Skeletal muscle tissue (tissue), 3 donors: ENCODE measurements at regions not wholly inside any gene's neighbourhood (a gene's known extent, or its start where the extent isn't known, plus 50 kb on each side); places are given as distances from the start of the nearest gene placed in this dataset.

Source experiments
- H3K27ac ChIP-seq: one replicate; pipeline ENCODE4 v1.7.0; 2013; ENCODE audit warnings: mild to moderate bottlenecking, low read depth, low read length, inconsistent platforms
- H3K27me3 ChIP-seq, 3 donors: one replicate each; pipeline ENCODE4 v1.7.0; 2013; ENCODE audit warnings: low read length in 3 of 3; ENCODE audit not compliant: control insufficient read depth in 3 of 3, insufficient read depth in 3 of 3
- H3K36me3 ChIP-seq, 3 donors: one replicate each; pipeline ENCODE4 v1.7.0; 2013; ENCODE audit warnings: low read length in 3 of 3; ENCODE audit not compliant: control insufficient read depth in 3 of 3, insufficient read depth in 3 of 3
- H3K4me1 ChIP-seq, 3 donors: one replicate each; pipeline ENCODE4 v1.7.0; 2013; ENCODE audit warnings: low read length in 3 of 3, mild to moderate bottlenecking in 3 of 3; ENCODE audit not compliant: control insufficient read depth in 3 of 3, insufficient read depth in 3 of 3
- H3K4me3 ChIP-seq, 3 donors: one replicate each; pipeline ENCODE4 v1.7.0; 2013; ENCODE audit warnings: low read length in 3 of 3
- H3K9ac ChIP-seq, 3 donors: one replicate each; pipeline ENCODE4 v1.7.0; 2013; ENCODE audit warnings: low read length in 3 of 3, mild to moderate bottlenecking in 3 of 3, moderate library complexity in 2 of 3, low read depth in 1 of 3
- H3K9me3 ChIP-seq, 3 donors: one replicate each; pipeline ENCODE4 v1.7.0; 2013; ENCODE audit warnings: low read length in 3 of 3; ENCODE audit not compliant: control insufficient read depth in 3 of 3
- donor health status: Osteomylitis.

DNA sequence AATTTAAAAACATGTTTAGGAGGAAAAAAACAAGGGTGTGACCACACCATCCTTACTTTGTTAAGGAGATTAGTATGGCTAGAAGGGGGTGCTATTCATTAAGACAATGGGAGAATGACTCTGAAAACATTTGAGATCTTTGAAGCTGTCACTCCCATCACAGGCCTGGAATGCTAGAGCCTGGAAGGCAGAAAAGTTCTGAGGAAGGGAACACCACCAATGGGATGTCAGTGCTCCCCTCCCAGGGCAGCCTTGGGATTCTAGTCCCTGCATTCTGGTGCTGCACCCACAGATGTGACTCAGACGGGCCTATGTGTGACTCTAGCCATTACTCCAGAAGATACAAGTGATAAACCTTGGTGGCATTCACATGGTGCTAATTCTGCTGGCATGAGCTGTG, 162.2 kb upstream of the ANXA10 start:
- no peak overlapping the region for H3K9ac ChIP-seq

GRCh38 chr4:167934216-167934615, 158.1 kb upstream of the ANXA10 start:
- H3K9me3 ChIP-seq, result no peaks in the 10 kb centered on the region
- H3K9ac ChIP-seq, result no peak overlapping the region
- peaks cover 0 to 2% (median 0%) of the 10 kb centered on the region in 3 donors for H3K27me3 ChIP-seq
- H3K4me1 ChIP-seq, result no peaks in the 10 kb centered on the region
- no peaks in the 10 kb centered on the region for H3K36me3 ChIP-seq
- H3K4me3 ChIP-seq, result no peak overlapping the region
- no peak overlapping the region for H3K27ac ChIP-seq

More for the DNA sequence above, 162.2 kb upstream of the ANXA10 start:
- no peaks in the 10 kb centered on the region for H3K9me3 ChIP-seq
- no peak overlapping the region for H3K27ac ChIP-seq
- no peaks in the 10 kb centered on the region for H3K36me3 ChIP-seq
- H3K27me3 ChIP-seq, result peaks cover 0 to 2% (median 0%) of the 10 kb centered on the region in 3 donors
- H3K4me3 ChIP-seq, result no peak overlapping the region
- H3K4me1 ChIP-seq, result no peaks in the 10 kb centered on the region

DNA sequence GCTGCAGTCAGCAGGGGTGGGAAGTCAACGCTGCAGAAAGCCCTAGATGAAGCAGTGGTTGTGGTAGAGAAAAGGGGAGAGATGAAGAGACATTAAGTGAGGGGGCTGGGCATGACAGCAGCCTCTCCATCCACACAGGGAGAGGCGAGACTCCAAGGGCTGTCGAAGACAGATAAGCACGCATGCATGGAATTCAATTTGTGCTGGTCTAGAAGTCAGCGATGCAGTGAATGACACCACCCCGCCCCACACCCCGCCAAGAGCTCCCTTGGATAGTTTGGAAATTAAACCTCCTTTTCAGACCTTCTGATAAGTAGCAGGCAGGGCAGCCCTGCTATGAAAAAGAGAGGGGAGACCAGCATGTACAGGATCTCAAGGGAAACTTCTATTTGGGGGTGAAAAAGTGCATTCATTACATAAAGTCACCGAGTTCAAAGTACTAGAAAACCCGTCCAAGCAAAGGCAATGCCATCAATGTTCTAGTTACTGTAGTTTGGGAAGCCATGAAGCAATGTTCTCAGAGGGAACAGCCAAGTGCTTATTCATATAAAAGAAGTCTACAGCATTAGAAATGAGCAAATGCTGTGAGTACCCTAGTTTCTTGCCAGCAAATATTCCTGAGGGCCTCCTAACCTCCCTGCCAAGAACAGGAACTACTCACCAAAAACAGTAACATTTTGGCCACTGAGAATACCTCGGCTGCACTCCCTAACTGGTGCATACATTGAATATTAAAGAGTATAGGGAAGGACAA, 152.3 kb upstream of the ANXA10 start:
- Histone ChIP-seq H3K36me3 (no peaks in the 10 kb centered on the region), H3K27me3 (no peaks in the 10 kb centered on the region), H3K9ac (no peak overlapping the region), H3K27ac (no peak overlapping the region), H3K9me3 (no peaks in the 10 kb centered on the region), H3K4me3 (no peak overlapping the region), H3K4me1 (no peaks in the 10 kb centered on the region)

- H3K4me3 ChIP-seq, result no peak overlapping the region
- no peaks in the 10 kb centered on the region for H3K4me1 ChIP-seq
- no peaks in the 10 kb centered on the region for H3K9me3 ChIP-seq
- H3K9ac ChIP-seq, result no peak overlapping the region
- no peaks in the 10 kb centered on the region for H3K27me3 ChIP-seq
- no peak overlapping the region for H3K27ac ChIP-seq
- H3K36me3 ChIP-seq, result no peaks in the 10 kb centered on the region
Measured at GRCh38 chr4:167943872-167944505, 148.3 kb upstream of the ANXA10 start.

DNA sequence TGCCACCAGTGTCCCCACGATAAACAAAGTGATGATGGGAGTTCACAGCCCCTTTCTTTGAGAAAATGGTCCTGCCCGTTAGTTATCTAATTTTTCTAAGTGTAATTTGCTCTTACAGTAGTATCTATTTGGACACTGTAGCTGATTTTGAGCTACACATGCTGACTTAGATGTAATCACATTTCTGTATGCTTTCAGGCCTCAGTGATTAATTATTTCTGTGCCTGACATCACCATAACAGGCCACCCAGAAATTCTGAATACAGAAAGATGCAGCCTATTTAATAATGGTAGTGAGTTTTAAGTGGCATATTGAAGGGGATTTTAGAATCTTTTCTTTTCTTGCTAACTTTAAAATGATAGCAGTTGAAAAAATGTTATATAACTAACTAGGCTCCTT, 147.6 kb upstream of the ANXA10 start:
- no peaks in the 10 kb centered on the region for H3K9me3 ChIP-seq
- H3K27me3 ChIP-seq, result no peaks in the 10 kb centered on the region
- H3K4me1 ChIP-seq, result no peaks in the 10 kb centered on the region
- H3K4me3 ChIP-seq, result no peak overlapping the region
- H3K9ac ChIP-seq, result no peak overlapping the region
- H3K36me3 ChIP-seq, result no peaks in the 10 kb centered on the region
- no peak overlapping the region for H3K27ac ChIP-seq

GRCh38 chr4:167955006-167955405, 137.3 kb upstream of the ANXA10 start:
- no peak overlapping the region for H3K9ac ChIP-seq
- no peak overlapping the region for H3K27ac ChIP-seq
- H3K36me3 ChIP-seq, result no peaks in the 10 kb centered on the region
- no peak overlapping the region for H3K4me3 ChIP-seq
- H3K4me1 ChIP-seq, result no peaks in the 10 kb centered on the region
- no peaks in the 10 kb centered on the region for H3K27me3 ChIP-seq
- peaks cover 0 to 2% (median 2%) of the 10 kb centered on the region in 3 donors for H3K9me3 ChIP-seq

- H3K9me3 ChIP-seq, result peaks cover 0 to 2% (median 2%) of the 10 kb centered on the region in 3 donors
- no peaks in the 10 kb centered on the region for H3K4me1 ChIP-seq
- H3K4me3 ChIP-seq, result no peak overlapping the region
- H3K36me3 ChIP-seq, result no peaks in the 10 kb centered on the region
- H3K27me3 ChIP-seq, result no peaks in the 10 kb centered on the region
- no peak overlapping the region for H3K27ac ChIP-seq
- no peak overlapping the region for H3K9ac ChIP-seq
Measured at GRCh38 chr4:167956676-167957075, 135.7 kb upstream of the ANXA10 start.

- H3K9me3 ChIP-seq, result no peaks in the 10 kb centered on the region
- no peak overlapping the region for H3K4me3 ChIP-seq
- H3K36me3 ChIP-seq, result no peaks in the 10 kb centered on the region
- no peak overlapping the region for H3K27ac ChIP-seq
- H3K9ac ChIP-seq, result no peak overlapping the region
- no peaks in the 10 kb centered on the region for H3K4me1 ChIP-seq
- H3K27me3 ChIP-seq, result no peaks in the 10 kb centered on the region
Measured at GRCh38 chr4:167964766-167965373, 127.5 kb upstream of the ANXA10 start.

- Histone ChIP-seq H3K4me3 (no peak overlapping the region), H3K27ac (no peak overlapping the region), H3K9ac (no peak overlapping the region), H3K36me3 (no peaks in the 10 kb centered on the region), H3K9me3 (no peaks in the 10 kb centered on the region), H3K4me1 (no peaks in the 10 kb centered on the region), H3K27me3 (no peaks in the 10 kb centered on the region)
Measured at GRCh38 chr4:167966143-167966542, 126.2 kb upstream of the ANXA10 start.

- H3K9me3 ChIP-seq, result peaks cover 0 to 13% (median 3%) of the 10 kb centered on the region in 3 donors
- no peak overlapping the region for H3K4me3 ChIP-seq
- H3K9ac ChIP-seq, result no peak overlapping the region
- no peaks in the 10 kb centered on the region for H3K4me1 ChIP-seq
- H3K36me3 ChIP-seq, result no peaks in the 10 kb centered on the region
- no peaks in the 10 kb centered on the region for H3K27me3 ChIP-seq
- no peak overlapping the region for H3K27ac ChIP-seq
Measured at GRCh38 chr4:167973513-167973912, 118.8 kb upstream of the ANXA10 start.
